ENCODE measurements at regions not wholly inside any gene's neighbourhood (a gene's known extent, or its start where the extent isn't known, plus 50 kb on each side); places are given as distances from the start of the nearest gene placed in this dataset.
"Not testable (repeated sequence)": the region's sequence is repeated elsewhere in the genome, so short reads cannot be mapped to it uniquely, and the experiment has no call there.

DNA sequence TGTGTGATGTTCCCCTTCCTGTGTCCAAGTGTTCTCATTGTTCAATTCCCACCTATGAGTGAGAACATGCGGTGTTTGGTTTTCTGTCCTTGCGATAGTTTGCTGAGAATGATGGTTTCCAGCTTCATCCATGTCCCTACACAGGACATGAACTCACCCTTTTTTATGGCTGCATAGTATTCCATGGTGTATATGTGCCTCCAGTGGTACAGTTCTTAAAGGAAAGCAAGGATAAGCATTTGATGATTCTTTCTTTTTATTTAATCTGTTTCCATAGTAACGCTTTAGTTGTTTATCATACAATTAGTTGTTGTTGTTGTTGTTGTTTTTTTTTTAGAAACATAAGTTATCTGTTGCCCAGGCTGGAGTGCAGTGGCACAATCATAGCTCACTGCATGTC lies 133.1 kb downstream of the TSEN15 start:
- not testable (repeated sequence) for DNase-seq

DNA sequence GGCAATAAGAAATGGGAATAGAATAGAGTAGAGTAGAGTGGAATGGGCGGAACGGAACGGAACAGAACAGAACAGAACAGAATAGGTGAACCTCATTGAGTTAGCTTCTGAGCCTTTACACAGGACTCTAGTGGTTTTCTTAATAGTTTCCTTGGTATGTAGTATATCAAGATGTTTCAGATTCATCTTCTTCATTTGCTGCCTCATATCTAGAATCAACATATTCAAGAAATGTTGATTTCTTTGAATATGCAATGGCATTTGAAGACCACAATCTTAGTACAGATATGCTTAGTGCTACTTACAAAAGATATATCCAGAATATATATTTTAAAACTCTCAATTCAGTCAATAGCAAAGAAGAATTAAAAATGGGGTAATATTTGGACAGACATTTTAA lies 133.8 kb downstream of the TSEN15 start:
- no peak for DNase-seq

DNA sequence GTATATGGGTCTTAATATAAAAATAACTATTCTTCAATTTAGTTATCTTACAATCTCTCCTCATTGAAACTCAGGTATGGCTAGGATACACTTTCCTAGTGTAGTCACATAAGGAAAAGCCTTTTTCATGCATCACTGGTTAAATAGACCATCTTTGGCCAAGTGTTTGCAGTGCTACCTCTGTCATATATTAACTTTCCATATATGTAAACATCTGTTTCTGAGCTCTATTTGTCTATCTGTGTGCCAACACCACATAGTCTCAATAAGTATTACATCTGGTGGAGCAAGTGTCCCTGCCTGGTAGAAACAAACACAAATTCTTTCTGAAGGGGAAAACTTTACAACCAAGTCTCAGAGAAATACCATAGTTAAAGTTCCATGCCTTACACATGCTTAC lies 134.6 kb downstream of the TSEN15 start:
- DNase-seq, result no peak

DNA sequence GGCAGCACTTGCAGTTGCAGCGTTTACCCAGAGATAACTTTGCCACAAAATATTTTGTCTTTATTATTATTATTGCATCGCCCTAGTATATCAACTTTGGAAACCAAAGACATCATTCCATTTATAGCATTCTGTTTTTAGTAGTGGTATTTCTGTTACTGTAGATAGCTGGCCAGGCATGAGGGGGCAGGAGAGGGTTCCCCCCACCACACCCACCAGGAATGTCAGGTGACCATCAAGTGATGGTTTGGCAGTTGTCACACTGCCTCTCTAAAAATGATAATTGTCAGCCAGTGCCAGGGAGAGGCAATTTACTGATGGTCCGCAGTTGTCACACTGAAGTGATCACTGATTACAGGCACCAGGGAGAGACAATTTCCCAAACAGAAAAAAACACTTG lies 135.6 kb downstream of the TSEN15 start:
- DNase-seq, result no peak

DNA sequence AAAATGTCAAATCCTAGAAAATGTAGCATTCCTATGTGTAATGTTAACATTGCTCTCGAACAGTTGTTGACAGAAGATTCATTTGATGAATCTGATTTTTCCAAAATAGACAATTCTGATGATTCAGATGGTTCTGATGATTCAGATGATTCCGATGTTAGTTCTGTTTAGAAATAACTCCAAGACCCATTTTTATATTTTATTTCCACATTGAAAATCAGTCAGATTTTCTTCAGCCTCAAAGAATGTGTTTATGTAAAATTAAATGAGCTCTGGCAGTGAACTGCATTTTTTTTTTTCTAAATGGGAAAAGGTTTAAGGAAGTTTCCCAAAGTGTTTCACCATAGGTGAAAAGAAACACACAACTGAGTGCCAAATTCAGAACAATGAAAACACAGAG lies 136.5 kb downstream of the TSEN15 start:
- DNase-seq, result no peak

DNA sequence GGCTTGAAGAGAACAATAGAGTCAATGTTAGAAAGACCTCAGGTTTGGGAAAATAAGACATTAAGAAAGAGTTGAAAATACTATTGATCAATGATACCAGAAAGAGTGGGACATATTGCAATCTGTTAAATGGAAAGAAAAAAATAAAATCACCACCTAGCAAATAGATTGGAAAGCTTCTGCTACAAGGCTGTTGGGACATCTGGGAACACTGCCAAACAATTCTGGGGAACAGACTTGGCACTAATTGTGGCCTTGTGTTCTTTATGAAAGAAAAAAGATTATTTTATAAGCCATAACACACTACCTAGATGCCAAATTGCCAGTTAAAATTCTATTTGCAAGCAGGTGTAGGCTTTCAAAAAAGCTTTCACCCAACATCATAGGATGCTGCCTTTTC lies 137.8 kb downstream of the TSEN15 start:
- DNase-seq, result no peak

DNA sequence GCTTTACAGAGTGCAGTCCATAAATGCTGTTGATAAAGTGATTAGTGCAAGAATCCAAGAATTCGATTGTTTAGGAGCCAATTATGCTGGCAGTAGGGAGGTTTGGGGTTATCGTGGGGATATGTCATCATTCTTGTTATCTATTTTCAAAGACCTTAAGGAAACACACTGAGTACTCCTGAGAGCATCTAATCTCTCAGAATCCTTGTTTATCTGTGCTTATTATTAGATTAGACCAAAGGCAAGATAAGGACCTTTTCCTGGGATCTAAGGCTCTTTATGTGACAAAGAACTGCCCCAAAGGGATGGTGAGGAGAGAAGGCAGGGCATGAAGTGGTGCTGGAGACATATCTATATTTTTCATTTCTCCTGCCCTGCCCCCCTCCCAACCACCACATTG lies 139.1 kb downstream of the TSEN15 start:
- no peak for DNase-seq

DNA sequence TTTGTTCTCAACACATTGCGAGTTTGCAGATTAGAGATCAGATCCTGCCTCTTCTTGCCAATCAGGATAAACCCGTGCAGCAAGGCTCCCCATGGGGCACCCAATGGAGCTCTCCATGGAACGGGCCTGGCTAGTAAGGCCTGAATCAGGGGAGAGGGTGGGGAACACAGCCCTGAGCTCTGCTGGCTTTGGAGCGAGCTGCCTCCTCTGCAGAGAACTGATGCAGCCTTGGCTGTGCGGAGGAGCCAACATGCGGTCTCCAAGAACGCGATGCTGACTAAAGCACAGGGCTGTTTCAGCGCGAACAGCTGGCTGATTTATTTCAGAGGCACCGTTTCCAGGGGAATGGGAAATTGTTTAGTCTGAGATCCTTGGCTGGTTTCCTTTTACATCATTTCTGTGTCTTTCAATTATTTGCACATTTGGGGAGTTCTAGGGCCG lies 139.7 kb downstream of the TSEN15 start:
- DNase-seq, result no peak

DNA sequence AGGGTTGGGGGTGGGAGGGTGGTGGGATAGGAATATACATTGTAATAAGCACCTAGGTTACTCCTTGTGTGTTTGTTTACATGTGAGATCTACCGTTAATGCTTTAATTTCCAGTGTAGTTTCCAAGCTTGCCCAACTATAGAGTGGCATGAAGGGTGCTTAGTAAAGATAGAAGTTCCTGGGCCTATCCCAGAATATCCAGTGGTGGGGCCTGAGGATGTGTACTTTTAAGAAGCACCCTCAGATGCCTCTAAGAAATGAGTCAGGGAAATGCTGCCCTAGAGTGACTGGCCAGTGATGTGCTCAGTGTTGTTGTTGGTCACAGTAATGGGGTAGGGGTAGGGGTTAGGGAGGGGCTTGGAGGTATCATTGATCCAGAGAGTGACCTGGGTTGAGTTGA lies 141.3 kb downstream of the TSEN15 start:
- no peak for DNase-seq

DNA sequence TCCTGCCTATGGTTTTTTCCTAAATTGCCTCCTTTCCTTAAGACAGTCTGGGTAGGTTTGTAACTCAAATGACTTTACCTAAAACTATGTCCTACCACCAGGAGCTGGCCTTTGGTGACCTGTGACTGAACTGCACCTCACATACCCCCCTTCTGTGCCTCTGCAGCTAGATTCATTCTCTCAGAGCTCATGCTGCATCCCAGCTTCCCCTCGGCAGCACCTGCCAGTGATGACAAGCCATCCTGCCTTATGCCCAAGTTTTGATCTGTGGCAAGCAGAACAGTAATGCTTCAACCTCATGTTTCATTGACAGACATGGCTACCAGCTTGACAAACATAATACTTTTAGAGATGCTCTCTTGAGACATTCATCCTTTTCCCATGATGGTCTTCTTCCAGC lies 141.9 kb downstream of the TSEN15 start:
- no peak for DNase-seq

DNA sequence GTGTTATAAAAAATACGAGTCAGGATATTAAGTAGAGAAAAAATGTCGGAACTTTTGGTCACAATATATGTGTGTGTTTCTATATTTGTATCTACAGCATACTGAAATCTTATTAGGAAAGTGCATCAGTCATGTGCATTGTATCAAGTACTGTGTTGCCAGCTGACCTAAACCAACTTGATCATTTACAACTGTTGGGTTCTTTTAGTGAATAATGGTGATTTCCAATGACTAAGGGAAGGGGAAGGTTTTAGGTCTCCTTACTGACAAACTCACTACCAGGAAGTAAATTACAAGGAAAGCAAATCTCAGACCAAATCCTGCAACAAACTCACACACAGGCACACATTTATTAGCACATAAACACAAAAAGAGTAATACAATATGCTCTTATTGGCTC lies 142.7 kb downstream of the TSEN15 start:
- no peak for DNase-seq

DNA sequence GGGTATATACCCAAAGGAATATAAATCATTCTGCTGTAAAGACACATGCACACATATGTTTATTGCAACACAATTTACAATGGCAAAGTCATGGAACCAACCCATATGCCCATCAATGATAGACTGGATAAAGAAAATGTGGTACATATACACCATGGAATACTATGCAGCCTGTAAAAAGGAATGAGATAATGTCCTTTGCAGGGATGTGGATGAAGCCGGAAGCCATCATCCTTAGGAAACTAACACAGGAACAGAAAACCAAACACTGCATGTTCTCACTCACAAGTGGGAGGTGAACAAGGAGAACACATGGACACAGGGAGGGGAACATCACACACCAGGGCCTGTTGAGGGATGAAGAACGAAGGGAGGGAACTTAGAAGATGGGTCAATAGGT lies 144.2 kb downstream of the TSEN15 start:
- DNase-seq, result not testable (repeated sequence)

DNA sequence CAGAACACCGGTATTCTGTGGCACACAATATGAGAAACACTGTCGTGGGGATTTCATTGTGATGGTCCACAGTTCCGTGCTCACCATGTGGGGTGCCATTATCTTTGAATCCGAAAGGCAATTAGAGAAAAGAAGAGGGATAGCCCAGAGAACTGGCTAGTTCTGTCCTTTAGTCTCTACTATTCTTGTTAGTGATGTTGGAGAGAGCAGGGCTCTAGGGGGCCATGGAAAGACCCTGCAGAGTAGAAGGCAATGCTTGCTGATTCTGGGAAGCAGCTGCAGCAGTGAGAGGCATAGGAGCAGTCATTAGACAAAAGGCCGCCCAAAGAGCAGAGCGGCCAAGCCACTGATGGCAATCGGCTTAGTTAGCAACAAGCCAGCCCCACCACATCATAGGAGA lies 146.3 kb downstream of the TSEN15 start:
- no peak for DNase-seq

DNA sequence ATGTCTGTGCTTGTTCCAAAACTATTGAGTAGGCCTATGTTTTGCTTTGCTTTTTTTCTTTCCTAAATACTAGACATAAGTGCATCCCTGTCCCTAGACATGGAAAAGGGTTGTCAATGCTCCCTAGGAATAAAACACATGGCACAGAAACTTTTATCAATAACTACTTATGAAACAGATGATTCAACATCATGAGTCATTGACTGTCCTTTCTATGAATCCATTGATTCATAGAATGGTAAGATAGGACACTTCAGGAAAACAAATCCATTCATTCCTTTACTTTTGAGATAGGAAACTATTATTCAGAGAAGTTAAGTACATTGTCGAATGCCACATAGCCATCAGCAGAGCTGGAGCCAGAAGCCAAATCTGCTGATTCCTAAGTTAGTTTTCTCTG lies 147.5 kb downstream of the TSEN15 start:
- no peak for DNase-seq

DNA sequence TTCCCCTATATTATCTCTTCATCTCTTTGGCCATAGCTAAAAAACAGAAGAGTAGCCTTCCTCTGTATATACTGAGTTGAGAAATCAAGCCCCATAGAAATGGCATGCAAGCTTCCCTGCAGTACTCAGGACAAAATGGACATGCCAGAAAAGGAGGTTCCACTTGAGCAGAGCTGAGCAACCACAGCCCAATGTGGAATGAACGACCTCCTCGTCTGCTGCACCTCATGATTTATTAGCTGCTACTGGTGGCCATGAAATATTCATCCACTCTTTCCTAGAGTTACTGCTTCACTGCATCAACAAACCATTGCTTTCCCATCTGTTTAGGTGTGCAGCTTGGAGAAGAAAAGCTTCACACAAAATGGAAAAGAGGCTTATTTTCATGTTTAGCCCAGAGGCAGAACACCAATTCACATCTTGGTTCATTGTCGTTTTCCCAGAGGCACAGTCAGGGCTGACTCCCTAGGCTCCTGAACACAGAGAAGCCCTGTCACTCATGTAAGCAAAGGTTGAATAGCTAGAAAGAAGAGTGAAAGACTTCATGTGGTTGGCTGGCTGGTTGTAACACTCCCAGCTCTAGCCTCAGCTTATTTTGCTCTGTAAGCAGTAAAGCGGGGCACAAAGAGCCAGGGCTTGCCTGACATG lies 148.0 kb downstream of the TSEN15 start:
- no peak for DNase-seq

DNA sequence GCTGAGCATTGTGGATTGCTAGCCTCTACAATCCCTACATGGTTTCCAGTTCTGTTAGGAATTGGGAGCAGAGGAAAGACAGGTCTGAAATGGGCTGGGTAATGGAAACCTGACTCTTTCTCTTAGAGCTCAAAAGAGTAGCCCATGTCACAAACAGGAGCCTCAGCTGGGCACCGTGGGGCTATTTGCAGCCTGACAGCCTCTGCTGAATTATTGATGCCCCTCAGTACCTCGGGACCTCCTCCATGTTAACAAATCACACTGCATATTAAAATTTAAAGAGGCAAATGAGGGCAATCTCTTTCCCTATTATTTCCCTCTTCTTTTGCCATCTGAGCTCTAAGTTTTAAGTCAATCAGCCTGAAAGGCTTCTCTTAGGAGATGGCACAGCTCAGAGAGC lies 157.1 kb downstream of the TSEN15 start:
- no peak for DNase-seq

DNA sequence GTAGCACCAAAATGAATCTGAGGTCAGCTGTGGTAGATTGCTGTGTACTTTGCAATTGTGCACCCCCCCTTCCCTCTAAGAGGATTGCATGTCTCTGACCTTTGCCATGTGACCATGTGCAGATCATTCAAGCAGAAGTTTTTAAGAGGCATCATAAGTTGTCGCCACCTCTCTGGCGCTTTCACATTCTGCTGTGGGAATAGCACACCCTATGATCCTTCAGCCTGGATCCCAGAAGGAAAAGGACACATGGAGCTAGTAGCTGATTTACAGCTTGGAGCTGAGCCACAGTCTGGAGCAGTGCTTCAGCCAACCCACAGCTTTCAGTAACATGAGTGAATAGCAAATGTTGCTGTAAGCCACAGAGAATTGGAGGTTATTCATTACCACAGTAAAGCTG lies 158.5 kb downstream of the TSEN15 start:
- no peak for DNase-seq

DNA sequence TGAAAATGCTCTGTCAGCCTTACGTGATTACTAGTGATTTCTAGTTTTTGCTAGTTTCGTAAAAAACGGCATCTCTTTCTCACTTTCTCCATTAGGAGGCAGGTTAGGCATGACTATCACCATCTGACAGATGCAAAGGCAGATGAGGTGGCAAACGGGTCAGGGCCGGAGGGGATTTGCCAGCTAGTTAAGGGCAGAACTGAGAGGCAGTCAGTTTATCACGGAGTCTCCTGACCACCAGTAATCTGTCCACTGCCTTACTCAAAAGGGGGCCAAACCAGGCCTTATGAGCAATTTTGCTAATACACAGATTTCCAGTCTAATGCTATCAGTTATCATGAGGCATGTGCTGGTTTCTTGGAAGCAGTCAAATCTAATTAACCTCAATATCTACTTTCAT lies 159.3 kb downstream of the TSEN15 start:
- no peak for DNase-seq

DNA sequence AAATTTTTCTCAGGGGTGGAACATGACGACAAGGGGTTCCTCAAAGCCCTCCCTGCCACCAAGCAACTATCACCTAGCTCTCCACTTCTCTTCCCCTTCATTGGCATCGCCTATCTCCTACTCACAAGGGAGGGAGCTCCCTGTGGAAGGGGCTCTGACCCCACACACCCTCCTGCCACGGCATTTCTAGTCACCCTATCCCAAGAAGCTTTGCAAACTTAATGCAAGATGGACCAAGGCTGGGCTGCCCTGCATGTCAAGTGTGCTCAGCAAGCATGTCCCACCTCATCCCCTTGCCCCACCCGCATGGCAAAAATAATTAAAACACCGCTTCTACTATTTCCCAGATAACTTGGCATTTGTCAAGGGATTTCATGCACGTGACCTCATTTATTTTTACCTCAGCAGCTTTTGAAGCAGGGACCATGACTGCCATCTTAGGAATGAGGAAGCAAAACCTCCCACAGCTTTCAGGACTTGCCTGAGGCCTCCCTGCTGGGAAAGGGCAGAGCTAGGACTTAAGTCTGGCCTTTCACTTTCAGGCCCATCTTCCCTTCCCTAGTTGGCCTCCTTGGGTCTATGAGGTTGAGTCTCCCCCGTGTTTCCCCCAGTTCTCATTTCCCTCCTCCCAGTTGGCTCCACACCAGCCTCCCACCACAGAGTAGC lies 161.3 kb downstream of the TSEN15 start:
- no peak for DNase-seq

DNA sequence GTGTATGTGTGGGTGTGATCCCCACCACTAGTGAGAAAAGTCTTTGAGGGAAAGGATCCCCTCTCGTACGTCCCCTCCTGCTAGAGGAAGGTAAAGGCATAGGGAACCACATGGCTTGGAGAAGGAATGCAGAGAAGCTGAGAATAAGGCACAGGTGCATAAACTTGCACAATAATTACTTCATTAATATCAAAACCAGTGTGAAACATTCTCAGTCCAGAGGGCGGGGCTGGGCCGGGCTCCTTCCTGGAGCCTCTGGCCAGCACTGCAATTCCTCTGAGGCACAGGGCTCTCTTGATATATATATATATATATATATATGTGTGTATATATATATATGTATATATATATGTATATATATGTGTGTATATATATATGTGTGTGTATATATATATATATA lies 162.6 kb downstream of the TSEN15 start:
- no peak for DNase-seq

DNA sequence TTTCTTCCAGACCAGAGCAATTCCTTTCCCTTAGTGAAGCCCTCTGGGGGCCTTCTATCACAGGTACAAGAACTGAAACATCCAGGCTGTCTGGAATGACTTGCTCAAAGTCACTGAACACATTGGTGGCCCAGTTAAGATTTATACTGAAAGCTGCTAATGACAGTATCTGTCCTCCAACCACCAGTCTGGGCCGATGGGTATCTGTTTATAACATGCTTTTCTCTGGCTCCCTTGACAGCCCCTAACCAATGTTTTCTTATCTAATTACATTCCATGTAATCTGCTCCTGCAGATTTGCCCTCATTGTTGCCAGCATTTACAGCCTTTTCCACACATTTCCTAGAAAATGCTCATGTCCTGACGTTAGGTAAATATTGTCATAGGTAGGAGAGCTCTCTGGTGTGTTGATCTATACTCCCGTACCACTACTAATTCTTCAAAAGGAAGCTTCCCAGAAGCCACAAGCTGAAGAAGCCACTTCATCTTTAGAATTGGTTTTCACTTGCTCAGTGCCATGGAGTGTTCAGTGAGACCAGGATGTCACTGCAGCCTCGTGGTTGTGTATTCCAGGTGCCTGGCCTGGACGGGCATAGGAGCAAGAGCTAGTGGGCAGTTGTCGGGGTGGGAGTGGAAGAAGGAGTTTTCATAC lies 163.9 kb downstream of the TSEN15 start:
- DNase-seq, result no peak

DNA sequence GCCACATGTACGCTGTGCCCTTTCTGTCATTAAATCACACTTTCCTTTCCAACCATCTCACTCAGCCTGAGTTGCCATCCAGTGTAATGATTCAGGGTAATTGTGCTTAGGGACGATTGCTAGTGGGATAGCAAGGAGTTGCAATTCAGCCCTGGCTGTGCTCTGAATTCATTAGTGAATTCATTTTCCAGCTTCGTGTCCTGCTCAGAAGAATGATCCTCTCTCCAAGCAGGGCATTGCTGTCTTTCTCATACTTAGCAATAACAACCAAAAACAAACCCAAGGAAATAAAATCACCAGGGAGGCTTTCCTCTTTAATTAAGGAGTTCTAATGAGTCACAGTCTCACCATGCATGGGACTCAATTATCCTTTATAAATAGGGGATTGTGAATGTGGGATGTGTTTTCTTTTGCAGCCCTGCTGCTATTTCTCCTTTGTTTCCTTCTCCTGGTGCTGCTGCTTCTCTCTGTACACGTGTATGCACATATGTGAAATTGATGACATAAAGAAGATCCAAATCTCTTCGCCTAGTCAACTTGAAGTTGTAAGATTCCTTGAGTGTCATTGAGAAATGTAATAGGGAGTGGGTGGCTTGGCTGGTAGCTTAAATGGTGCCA lies 167.0 kb downstream of the TSEN15 start:
- no peak for DNase-seq

DNA sequence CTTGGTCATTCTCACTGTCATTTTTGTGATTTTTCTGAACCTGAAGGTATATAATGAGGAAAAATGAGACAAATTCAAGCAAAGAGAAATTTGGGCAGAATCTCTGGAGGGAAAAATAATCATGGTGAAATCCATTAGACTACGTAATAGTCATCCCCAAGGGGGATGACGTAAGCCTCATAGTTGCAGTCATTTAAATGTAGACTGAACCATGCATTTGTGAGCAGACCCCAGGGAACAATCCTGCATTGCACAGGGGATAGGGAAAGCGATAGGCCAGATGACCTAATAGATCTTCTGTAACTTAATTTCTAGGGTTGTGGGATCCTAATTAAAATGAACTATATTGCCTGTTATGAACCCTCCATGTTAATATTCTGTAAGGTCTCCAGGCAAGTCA lies 167.4 kb upstream of the C1orf21 start:
- DNase-seq, result no peak

DNA sequence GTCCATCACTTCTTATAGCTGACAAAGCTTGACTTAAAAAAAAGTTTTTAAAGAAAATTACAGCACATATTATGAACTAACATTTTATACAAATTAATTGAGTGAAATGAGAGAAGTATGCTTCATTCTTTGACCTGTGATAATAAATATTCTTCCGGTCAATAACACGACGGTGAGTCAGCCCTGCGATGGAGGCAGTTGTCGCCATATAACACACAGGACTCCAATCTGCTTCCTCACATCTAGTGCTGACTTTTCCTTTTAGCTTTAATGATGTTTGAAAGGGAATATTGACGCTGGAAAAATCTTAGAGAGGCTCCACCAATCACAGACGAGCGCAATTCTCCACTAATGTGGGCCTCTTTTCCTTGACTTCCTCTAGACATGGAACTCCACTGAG lies 166.9 kb upstream of the C1orf21 start:
- no peak for DNase-seq
